HG02981 (cell line): ENCODE measurements at regions not wholly inside any gene's neighbourhood (a gene's known extent, or its start where the extent isn't known, plus 50 kb on each side); places are given as distances from the start of the nearest gene placed in this dataset.
"Not testable (repeated sequence)": the region's sequence is repeated elsewhere in the genome, so short reads cannot be mapped to it uniquely, and the experiment has no call there.

Experiments
- ATAC-seq: cut with Tn5 transposase; IDR thresholded peaks from one replicate; pipeline ENCODE4 v1.9.1; 2021; ENCODE audit warnings: mild to moderate bottlenecking, moderate library complexity; ENCODE audit not compliant: unreplicated experiment

DNA sequence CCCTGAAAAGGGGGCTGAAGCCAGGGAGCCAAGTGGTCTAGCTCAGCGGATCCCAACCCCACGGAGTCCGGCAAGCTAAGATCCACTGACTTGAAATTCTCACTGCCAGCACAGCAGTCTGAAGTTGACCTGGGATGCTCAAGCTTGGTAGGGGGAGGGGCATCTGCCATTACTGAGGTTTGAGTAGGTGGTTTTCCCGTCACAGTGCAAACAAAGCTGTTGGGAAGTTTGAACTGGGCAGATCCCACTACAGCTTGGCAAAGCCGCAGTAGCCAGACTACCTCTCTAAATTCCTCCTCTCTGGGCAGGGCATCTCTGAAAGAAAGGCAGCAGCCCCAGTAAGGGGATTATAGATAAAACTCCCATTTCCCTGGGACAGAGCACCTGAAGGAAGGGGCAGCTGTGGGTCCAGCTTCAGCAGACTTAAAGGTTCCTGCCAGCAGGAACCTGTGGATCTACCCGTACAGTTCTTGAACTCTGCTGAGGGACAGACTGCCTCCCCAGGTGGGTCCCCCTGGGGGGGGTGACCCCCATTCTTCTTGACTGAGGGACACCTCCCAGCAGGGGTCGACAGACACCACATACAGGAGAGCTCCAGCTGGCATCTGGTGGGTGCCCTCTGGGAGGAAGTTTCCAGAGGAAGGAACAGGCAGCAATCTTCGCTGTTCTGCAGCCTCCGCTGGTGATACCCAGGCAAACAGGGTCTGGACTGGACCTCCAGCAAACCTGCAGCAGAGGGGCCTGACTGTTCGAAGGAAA, 156.4 kb upstream of the ETV3 start:
- ATAC-seq = not testable (repeated sequence)

DNA sequence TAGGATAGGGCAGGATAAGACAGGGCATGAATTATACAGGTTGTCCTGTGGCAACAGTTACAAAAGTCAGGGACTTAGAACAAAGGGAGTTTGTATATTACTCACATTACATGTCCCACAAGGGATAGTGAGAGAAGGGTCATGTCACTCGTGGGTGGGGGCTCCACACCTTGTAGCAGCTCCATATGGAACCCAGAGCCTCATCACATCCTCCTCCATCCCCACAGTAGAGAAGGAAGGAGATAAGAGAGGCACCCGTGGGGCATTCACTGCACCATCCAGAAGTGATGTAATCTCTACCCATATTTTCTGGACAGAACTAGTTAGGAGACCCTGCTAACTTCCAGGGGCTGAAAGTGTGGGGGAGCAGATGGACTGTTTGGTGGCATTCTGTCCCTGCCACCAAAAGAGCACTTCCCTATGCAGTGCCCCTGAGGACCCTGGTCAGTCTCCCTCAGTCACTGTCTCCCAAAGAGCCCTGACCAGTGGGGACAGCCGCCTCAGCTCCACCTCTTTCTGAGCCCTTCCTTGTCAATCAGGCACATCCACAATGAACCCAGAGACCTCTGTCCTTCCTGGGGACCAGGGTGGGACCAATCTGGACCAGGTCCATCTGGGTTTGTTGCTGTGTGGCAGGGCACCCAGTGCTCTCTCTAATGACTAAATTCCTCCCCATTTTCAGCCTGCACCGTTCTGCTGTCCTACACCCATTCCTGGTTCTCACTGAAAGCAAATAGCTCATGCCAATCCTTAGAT, 154.8 kb upstream of the ETV3 start:
- no peak for ATAC-seq

DNA sequence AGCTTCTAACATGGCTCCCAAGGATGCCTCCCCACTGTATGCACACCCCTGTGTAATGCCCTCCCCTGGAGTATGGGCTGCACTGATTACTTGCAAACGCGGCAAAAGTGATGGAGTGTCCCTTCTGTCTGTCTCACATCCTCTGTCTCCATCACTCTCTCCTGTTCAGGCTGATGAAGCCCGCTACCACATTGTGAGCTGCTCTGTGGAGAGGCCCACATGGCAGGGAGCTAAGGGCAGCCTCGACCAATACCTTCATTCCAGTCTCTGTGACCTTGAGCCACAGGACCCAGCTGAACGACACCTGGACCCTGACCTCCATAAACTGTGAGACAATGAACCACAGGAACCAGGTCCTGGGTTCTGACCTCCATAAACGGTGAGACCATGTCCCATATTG, 154.1 kb upstream of the ETV3 start:
- no peak for ATAC-seq

DNA sequence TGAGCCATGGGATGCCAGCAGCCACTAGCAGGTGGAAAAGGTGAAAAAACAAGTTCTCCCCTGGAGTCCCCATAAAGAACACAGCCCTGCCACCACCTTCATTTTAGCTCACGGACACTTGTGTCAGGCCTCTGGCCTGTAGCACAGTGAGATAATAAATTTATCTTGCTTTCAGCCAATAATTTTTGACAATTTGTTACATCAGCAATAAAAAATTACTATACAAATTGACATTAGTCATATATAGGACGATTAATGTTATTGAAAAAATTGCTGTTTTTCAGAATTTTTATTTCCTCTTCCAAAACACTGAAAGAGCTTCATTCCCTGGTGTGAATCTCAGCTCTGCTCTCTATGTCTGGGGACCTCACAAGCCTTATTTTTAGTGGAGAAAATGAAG, 152.9 kb upstream of the ETV3 start:
- no peak for ATAC-seq

DNA sequence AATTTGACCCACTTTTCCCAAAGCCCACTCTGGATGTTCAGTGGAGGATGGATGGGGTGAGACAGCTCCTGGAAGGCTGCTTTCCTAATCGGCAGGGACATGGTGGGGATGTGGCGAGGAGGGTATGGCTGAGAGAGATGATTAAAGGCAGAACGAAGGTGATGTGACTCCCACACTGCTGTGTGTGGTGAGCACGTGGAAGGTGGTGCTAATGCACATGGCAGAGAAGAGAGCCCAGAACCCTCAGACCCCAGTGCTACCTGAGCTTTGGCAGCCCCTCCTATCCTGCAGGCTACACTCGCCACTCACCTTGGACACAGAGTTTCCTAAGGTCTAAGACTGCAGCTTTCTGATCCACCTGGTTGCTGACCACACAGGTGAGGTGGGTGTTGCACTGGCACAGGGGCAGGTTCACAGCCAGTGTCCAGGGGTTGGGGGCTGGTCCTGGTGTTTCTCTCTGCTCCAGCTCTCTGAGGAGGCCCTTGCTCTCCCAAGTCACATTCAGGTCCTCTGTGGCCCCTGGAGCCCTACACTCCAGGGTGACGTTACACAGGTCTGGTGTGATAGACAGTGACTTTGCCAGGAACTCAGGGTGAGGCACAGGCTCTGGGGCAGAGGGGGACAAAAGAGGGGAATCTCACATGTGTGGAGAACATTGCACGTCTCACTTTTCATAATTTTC, 151.4 kb upstream of the ETV3 start:
- ATAC-seq = no peak

DNA sequence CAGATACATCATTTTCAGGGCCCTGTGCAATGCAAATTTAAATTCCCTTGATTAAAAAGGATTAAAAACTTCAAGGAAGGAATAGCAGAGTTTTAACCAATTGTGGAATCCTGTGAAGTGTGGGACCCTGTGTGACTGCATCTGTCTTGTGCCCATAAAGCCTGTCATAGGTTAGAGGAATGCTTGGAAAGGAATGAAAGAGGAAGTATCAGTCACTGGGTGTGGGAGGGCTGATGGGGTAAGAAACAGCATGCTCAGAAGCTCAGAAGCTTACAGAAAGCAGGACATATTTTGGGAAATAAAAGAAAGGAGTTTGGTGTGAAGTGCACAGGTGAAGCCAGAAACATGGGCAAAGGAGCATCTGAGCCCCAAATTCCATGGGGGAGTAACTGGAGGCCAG, 150.8 kb upstream of the ETV3 start:
- ATAC-seq = no peak

DNA sequence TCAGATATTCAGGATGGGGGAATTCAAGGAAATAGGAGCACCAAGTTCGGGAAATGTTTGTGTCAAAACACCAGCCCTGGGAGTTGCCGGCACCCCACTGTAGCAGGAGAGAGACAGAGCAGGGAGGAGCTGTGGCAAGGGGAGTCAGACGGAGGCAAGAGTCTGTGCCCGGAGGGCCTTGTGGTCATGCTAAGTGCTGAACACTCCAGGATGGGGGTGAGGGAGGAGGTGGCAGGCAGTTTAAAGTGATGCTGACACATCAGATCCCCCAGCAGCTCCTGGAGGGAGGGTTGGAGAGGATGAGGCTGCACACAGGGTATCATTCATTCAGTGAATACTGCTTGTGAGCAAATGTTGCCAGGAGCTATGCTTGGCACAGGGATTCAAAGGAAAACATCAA, 150.3 kb upstream of the ETV3 start:
- no peak for ATAC-seq

DNA sequence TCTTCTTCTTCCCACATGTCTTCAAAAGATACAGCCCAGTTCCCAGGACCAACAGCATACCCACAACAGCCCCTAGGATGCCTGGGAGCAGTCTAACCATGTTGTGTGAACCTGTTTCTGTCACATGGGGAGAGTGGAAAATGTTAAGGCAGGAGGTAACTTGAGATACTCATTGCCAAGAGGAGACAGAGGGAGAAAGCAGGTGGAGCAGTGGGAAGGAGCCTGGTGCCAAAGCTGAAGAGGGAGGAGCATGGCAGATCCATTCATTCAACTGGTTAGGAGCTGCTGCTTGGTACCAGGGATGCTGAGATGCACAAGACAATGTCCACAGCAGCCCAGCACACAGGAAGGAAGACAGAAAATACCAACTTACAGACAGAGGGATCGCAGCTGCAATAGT, 149.8 kb upstream of the ETV3 start:
- no peak for ATAC-seq

DNA sequence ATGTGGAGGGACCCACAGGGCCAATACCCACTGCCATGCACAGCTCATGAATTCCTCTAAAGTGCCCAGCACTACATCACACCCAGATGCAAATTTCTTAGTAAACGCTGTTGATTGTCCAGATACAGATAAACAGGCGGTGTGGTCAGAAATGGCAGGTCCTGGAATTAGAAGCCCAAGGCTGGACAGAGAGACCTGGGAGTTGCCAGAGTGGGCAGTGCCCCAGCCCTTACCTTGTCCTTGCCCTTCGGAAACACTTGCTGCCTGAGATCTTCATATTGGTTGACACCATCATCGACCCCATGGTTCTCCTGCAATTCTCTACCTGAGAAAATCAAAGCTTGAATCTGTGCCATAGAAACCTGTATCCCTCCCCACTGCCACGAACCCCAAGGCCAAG, 149.3 kb upstream of the ETV3 start:
- no peak for ATAC-seq

DNA sequence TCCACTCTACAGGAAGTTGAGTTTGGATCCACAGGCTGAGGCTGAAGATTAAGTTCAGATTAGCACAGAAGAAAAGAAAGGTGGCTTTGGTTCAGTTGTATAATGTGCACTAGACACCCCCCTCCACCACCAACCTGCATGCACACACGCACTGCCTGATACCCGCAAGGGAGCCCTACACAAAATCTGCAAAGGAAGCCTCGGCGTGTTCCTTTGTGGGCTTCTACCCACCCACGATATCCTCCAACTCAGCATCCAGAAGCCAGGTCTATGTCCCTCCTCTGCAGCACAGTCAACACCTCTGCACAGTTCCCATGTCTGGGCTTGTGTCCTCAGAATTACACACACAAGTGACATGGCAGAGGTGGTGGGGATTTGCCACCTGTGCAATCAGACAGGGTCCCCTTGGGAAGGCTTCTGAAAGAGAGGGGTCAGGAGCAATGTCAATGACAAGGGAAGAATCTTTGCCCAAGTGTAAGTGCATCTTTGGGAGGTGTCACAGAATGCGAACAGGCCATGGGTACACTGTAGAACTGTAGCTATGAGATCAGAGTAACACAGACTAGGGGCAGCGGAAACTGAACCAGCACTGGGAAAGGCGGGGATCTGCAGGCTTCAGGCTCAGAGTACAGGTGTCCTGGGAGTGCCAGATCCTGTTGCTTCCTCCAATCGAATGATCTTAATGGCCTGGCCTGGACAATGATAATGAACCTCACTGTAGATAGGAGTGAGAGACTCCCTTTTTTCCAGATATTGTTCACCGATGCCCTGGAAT, 148.6 kb upstream of the ETV3 start:
- no peak for ATAC-seq

DNA sequence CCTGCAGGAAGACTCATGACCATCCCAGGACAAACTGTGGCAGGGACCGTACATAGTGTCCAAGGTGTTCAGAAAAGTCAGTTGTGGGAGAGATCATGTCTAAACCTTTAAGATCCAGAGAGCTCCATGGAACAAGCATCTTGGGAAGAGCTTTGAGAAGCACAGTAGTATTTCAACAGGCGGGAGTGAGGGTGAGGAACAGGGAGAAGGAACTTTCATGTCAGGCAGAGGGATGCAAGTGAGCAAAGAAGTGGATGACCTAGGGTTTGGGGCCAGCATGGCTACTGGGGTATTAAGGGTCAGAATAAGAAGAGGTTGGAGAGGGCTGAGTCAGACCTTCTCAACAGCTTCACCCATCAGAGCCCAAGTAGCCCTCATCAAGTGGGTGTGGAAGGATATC, 147.9 kb upstream of the ETV3 start:
- no peak for ATAC-seq

DNA sequence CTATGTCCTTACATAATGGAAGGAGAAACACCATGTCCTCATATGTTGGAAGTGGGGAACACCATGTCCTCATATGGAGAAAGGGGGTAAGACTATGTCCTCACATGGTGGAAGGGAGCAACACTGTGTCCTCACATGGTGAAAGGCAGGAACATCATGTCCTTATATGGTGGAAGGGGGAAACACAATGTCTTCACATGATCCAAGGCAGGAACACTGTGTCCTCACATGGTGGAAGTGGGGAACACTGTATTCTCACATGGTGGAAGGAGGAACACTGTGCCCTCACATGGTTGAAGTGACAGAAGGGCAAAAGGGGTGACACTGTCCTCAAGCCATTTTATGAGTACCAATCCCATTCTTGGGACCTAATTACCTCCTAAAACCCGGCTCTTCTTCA, 146.3 kb upstream of the ETV3 start:
- no peak for ATAC-seq

DNA sequence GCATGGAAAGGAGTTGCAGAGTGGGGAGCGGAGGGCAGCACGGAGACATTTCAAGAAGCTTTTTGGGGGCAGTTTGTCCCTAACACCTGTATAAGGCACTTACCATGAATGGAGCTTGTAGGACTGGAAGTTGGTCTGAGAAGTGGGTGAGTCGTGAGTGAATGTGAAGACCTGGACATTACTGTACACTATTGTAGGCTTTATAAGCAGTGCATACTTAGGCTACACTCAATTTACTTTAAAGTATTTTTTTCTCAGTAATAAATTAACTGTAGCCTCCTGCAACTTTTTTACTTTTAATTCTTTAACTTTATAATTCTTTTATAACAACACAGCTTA, 141.6 kb upstream of the ETV3 start:
- no peak for ATAC-seq

DNA sequence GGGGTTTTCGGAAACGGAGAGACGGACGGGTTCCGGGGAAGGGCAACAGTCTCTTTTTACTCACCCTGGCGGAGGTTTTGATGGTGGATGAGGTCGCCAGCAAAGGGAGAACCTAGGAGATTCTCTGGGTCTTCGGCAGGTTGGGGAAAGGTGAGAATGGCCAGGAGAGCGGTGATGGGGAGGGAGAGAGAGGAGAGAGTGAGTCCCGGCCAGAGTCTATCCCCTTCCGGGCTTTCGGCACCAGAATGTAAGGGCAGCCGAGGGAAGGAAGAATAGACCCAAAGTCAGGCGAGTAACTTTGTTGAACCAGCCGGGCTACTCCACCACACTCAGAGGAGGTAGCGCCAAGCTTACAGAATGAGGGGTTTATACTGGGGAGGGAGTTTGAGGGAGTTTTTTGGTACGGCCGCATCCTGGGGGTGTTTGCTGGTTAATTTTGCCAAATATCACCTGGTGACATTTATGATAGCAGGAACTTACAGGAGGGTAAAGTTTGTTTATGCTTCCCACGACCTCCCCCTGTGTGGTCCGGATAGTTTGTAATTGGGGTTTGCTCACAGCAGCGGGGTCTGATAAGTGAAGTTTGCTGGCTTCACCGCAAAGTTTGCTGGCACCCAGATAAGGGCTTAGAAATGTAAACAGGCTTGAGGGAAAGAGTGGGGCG, 141.1 kb upstream of the ETV3 start:
- no peak for ATAC-seq

DNA sequence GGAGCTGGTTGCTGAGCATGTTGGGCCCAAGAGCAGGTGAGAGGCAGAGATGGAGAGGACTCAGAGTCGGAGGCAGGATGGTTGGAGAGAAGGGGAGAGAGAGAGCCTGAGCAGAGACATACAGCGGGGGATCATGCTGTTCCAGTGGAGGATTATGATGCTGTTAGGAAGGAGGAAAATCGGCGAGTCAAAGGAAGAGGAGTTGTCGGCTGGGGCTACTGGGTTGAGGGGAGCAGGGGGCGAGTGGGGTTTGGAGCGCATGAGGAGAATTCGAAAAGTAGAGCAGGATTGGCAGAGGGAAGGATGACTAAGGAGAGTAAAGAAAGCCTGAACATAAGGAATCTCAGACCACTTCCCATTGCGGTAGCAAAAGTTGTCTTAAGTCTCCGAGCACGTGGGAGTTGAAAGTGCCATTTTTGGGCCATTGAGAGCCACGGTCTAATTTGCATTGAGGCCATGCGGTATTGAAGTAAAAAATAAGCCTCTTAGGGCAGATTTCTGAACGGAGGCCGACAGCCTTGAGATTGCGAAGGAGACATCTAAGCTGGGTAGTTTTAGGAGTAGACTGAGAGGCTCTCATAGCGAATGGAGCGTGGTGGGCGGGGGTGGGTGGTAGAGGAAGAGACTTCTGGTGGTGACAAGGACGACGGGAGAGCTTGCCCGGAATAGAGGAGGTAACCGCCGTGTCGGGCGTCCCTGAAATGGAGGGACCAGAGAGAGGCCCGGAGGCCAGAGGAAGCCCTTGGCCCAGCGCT, 140.4 kb upstream of the ETV3 start:
- no peak for ATAC-seq

DNA sequence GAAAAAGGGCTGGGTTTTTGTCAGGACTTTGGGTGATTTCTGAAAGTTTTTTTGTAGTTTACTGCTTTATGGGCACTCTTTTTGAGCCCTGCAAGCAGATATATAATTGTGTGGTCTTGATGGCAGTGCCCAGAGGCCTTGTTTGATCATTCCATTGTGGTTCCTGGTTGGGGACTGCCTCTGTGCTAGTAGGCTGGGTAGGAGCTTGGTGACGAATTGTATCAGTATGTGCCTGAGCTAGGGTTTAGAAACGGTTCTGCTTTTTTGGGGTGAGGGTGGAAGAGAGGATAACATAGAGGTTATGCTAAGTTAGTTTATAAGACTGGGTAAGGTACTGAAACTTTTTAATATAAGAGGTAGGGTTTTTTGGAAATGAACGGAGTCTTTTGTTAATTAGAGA, 139.7 kb upstream of the ETV3 start:
- no peak for ATAC-seq

DNA sequence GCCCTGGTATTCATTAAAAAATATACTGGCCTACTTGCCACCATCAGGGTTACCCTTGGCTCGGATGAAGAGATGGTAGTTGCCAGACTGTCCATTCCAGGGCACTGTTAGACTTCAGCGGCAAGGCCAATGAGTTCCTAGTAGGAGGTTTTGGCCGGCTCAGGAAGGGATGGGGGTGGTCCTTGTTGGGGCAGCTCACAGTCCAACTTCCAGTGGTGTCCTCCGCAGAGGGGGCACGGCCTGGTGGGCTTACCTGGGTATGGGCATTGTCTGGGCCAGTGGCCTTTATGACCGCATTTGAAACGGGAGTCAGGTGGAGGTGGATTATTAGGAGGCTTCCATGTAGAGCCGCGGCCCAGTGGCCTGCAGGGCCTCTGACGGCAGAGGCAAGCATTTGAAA, 139.1 kb upstream of the ETV3 start:
- no peak for ATAC-seq

DNA sequence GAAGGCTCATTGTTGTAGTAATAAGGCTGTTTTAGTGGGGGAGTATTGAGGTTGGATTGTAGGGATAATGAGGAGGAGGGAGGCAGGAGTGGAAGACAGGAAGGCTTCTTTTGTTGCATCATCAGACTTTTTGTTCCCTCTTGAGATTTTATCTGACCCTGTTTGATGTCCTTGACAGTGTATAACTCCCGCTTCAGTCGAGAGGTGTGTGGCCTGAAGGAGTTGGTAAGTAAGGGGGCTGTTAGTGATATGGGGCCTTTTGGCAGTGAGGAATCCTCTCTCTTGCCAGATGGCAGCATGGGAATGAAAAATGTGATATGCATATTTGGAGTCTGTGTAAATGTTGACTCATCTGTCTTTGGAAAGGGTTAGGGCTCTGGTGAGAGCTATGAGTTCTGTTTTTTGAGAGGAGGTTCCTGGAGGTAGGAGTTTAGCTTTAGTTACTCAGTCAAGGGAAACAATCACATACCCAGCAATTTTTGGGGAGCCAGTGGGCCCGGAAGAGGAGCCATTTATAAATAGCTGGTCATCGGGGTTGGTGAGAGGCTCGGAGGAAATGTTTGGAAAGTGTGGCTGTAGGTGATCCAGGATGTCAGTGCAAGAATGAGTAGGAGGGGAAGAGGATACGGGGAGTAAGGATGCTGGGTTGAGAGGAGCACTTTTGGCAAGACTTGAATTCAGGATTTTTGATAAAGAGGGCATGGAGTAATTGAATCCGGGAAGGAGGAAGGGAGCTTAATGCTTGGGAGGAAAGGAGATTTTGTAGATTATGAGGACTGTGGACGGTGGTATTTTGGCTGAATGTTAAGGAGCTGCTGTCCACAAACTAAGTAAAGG, 136.7 kb upstream of the ETV3 start:
- no peak for ATAC-seq
